Activated CD8-positive, alpha-beta memory T cell treated with anti-CD3 and anti-CD28 coated beads for 36 hours (primary cell): ENCODE measurements at regions not wholly inside any gene's neighbourhood (a gene's known extent, or its start where the extent isn't known, plus 50 kb on each side); places are given as distances from the start of the nearest gene placed in this dataset.
"Not testable (repeated sequence)": the region's sequence is repeated elsewhere in the genome, so short reads cannot be mapped to it uniquely, and the experiment has no call there.

Experiments
- CTCF ChIA-PET: fragments of 350-600 bp; sonication (Branson Sonifier 250); formaldehyde crosslinking; loops from one replicate; lab custom pipeline; 2021; ENCODE audit warnings: antibody characterized with exemption; lab: Charles Lee
- POLR2A ChIA-PET: fragments of 350-600 bp; sonication (Branson Sonifier 250); formaldehyde crosslinking; loops from one replicate; lab custom pipeline; 2021; ENCODE audit warnings: antibody characterized with exemption; lab: Charles Lee

- ChIA-PET CTCF (no interaction called here), POLR2A (no interaction called here)
These were observed 286.5 kb upstream of the NT5E start for GRCh38 chr6:85163156-85164080.

GRCh38 chr6:85157311-85157710 is 292.6 kb upstream of the NT5E start:
- CTCF ChIA-PET = no interaction called here
- POLR2A ChIA-PET = no interaction called here

GRCh38 chr6:85143676-85144075 is 306.2 kb upstream of the NT5E start:
- CTCF ChIA-PET = no interaction called here
- POLR2A ChIA-PET = no interaction called here

GRCh38 chr6:85137865-85138264 is 312.0 kb upstream of the NT5E start:
- ChIA-PET CTCF (no interaction called here), POLR2A (no interaction called here)

- ChIA-PET POLR2A (no interaction called here), CTCF (no interaction called here)
These were observed 313.6 kb upstream of the NT5E start for GRCh38 chr6:85136310-85136709.

- ChIA-PET CTCF (no interaction called here), POLR2A (no interaction called here)
These were observed 314.3 kb upstream of the NT5E start for GRCh38 chr6:85135376-85136094.

GRCh38 chr6:85134172-85134571 is 315.7 kb upstream of the NT5E start:
- CTCF ChIA-PET = no interaction called here
- POLR2A ChIA-PET = no interaction called here

- CTCF ChIA-PET = no interaction called here
- POLR2A ChIA-PET = no interaction called here
These were observed 317.8 kb upstream of the NT5E start for GRCh38 chr6:85132091-85132490.

- CTCF ChIA-PET = no interaction called here
- POLR2A ChIA-PET = no interaction called here
These were observed 319.1 kb upstream of the NT5E start for GRCh38 chr6:85130743-85131142.

GRCh38 chr6:85129881-85130280 is 320.0 kb upstream of the NT5E start:
- CTCF ChIA-PET = no interaction called here
- POLR2A ChIA-PET = no interaction called here

GRCh38 chr6:85128781-85129180 is 321.1 kb upstream of the NT5E start:
- CTCF ChIA-PET = no interaction called here
- POLR2A ChIA-PET = no interaction called here

- POLR2A ChIA-PET, CTCF ChIA-PET: not testable (repeated sequence)
These were observed 321.6 kb upstream of the NT5E start for GRCh38 chr6:85128256-85128655.

GRCh38 chr6:85127696-85128243 is 322.1 kb upstream of the NT5E start:
- CTCF ChIA-PET = no interaction called here
- POLR2A ChIA-PET = no interaction called here

- CTCF ChIA-PET = no interaction called here
- POLR2A ChIA-PET = no interaction called here
These were observed 322.8 kb upstream of the NT5E start for GRCh38 chr6:85127168-85127498.

GRCh38 chr6:85126485-85127167 is 323.3 kb upstream of the NT5E start:
- ChIA-PET CTCF (no interaction called here), POLR2A (no interaction called here)

- POLR2A ChIA-PET = no interaction called here
- CTCF ChIA-PET = no interaction called here
These were observed 324.4 kb upstream of the NT5E start for GRCh38 chr6:85125526-85125925.

- ChIA-PET CTCF (no interaction called here), POLR2A (no interaction called here)
These were observed 325.2 kb upstream of the NT5E start for GRCh38 chr6:85124472-85125354.

GRCh38 chr6:85121158-85121557 is 328.7 kb upstream of the NT5E start:
- CTCF ChIA-PET = no interaction called here
- POLR2A ChIA-PET = no interaction called here

GRCh38 chr6:85118652-85119235 is 331.1 kb upstream of the NT5E start:
- POLR2A ChIA-PET = no interaction called here
- CTCF ChIA-PET = no interaction called here
